HG03520 (cell line): ENCODE measurements at regions not wholly inside any gene's neighbourhood (a gene's known extent, or its start where the extent isn't known, plus 50 kb on each side); places are given as distances from the start of the nearest gene placed in this dataset.
"Not testable (repeated sequence)": the region's sequence is repeated elsewhere in the genome, so short reads cannot be mapped to it uniquely, and the experiment has no call there.

ENCODE experiments used
- ATAC-seq: cut with Tn5 transposase; IDR thresholded peaks from one replicate; pipeline ENCODE4 v1.9.1; 2021; ENCODE audit warnings: mild to moderate bottlenecking, moderate library complexity; ENCODE audit not compliant: unreplicated experiment

GRCh38 chr6:9140172-9140571 is 704.8 kb upstream of the SLC35B3 start:
- ATAC-seq = no peak

- no peak for ATAC-seq
Measured at GRCh38 chr6:9139746-9140145, 704.4 kb upstream of the SLC35B3 start.

GRCh38 chr6:9138936-9139335 is 703.6 kb upstream of the SLC35B3 start:
- no peak for ATAC-seq

GRCh38 chr6:9136141-9136822 is 700.9 kb upstream of the SLC35B3 start:
- no peak for ATAC-seq

GRCh38 chr6:9131616-9132015 is 696.3 kb upstream of the SLC35B3 start:
- ATAC-seq = no peak

- no peak for ATAC-seq
Measured at GRCh38 chr6:9131201-9131600, 695.9 kb upstream of the SLC35B3 start.

- ATAC-seq = no peak
Measured at GRCh38 chr6:9128970-9129369, 693.6 kb upstream of the SLC35B3 start.

- ATAC-seq = no peak
Measured at GRCh38 chr6:9126878-9127560, 691.7 kb upstream of the SLC35B3 start.

GRCh38 chr6:9126034-9126433 is 690.7 kb upstream of the SLC35B3 start:
- not testable (repeated sequence) for ATAC-seq

GRCh38 chr6:9121549-9121948 is 686.2 kb upstream of the SLC35B3 start:
- ATAC-seq = no peak

GRCh38 chr6:9116026-9116425 is 680.7 kb upstream of the SLC35B3 start:
- no peak for ATAC-seq

GRCh38 chr6:9112544-9112943 is 677.2 kb upstream of the SLC35B3 start:
- no peak for ATAC-seq

GRCh38 chr6:9103876-9104521 is 668.7 kb upstream of the SLC35B3 start:
- no peak for ATAC-seq

- no peak for ATAC-seq
Measured at GRCh38 chr6:9101920-9102319, 666.6 kb upstream of the SLC35B3 start.

GRCh38 chr6:9100869-9101580 is 665.7 kb upstream of the SLC35B3 start:
- no peak for ATAC-seq

- ATAC-seq = no peak
Measured at GRCh38 chr6:9095729-9096128, 660.4 kb upstream of the SLC35B3 start.

- no peak for ATAC-seq
Measured at GRCh38 chr6:9095137-9095536, 659.8 kb upstream of the SLC35B3 start.

GRCh38 chr6:9089724-9090123 is 654.4 kb upstream of the SLC35B3 start:
- ATAC-seq = no peak

GRCh38 chr6:9087470-9087869 is 652.1 kb upstream of the SLC35B3 start:
- ATAC-seq = no peak

GRCh38 chr6:9086331-9086730 is 651.0 kb upstream of the SLC35B3 start:
- ATAC-seq = no peak

- ATAC-seq = no peak
Measured at GRCh38 chr6:9085709-9086070, 650.3 kb upstream of the SLC35B3 start.
